ENCODE measurements at regions not wholly inside any gene's neighbourhood (a gene's known extent, or its start where the extent isn't known, plus 50 kb on each side); places are given as distances from the start of the nearest gene placed in this dataset.

- TF ChIP-seq, protein P1, sequence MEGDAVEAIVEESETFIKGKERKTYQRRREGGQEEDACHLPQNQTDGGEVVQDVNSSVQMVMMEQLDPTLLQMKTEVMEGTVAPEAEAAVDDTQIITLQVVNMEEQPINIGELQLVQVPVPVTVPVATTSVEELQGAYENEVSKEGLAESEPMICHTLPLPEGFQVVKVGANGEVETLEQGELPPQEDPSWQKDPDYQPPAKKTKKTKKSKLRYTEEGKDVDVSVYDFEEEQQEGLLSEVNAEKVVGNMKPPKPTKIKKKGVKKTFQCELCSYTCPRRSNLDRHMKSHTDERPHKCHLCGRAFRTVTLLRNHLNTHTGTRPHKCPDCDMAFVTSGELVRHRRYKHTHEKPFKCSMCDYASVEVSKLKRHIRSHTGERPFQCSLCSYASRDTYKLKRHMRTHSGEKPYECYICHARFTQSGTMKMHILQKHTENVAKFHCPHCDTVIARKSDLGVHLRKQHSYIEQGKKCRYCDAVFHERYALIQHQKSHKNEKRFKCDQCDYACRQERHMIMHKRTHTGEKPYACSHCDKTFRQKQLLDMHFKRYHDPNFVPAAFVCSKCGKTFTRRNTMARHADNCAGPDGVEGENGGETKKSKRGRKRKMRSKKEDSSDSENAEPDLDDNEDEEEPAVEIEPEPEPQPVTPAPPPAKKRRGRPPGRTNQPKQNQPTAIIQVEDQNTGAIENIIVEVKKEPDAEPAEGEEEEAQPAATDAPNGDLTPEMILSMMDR (IDR thresholded peaks at IDR 0.05): no peak
- TF ChIP-seq POLR2AphosphoS5 (IDR thresholded peaks at IDR 0.05) (no peak), POLR2A (IDR thresholded peaks at IDR 0.05) (no peak)
These were observed 88.4 kb downstream of the VEGFA start for GRCh38 chr6:43858161-43859153.

Data from breast epithelium (tissue), 3 donors.